ENCODE measurements at regions not wholly inside any gene's neighbourhood (a gene's known extent, or its start where the extent isn't known, plus 50 kb on each side); places are given as distances from the start of the nearest gene placed in this dataset.

GRCh38 chr1:60560701-60561100 is 487.1 kb upstream of the C1orf87 start:
- H3K36me3 Mint-ChIP-seq (ENCODE audit: low read depth), result no peaks in the 10 kb centered on the region
- DNase-seq (no peak), ATAC-seq (no peak)
- H3K27me3 Mint-ChIP-seq, result peaks cover 6% of the 10 kb centered on the region
- H3K4me1 Mint-ChIP-seq, result no peaks in the 10 kb centered on the region
- H3K4me3 Mint-ChIP-seq, result no peak overlapping the region
- H3K9me3 ChIP-seq (ENCODE audit: control insufficient read depth, low read length, poor library complexity, severe bottlenecking), result peaks cover 3% of the 10 kb centered on the region
- H3K27ac Mint-ChIP-seq, result no peak overlapping the region

- Mint-ChIP-seq H3K4me1 (no peaks in the 10 kb centered on the region), H3K27me3 (no peaks in the 10 kb centered on the region), H3K36me3 (ENCODE audit: low read depth) (no peaks in the 10 kb centered on the region), H3K27ac (no peak overlapping the region), H3K4me3 (no peak overlapping the region)
- no peak for ATAC-seq
- no peak for DNase-seq
- peaks cover 3% of the 10 kb centered on the region for H3K9me3 ChIP-seq (ENCODE audit: control insufficient read depth, low read length, poor library complexity, severe bottlenecking)
Measured at GRCh38 chr1:60558236-60558635, 484.7 kb upstream of the C1orf87 start.

GRCh38 chr1:60553730-60554129 is 480.2 kb upstream of the C1orf87 start:
- DNase-seq (no peak), ATAC-seq (no peak)
- no peak overlapping the region for H3K4me3 Mint-ChIP-seq
- H3K27me3 Mint-ChIP-seq, result no peaks in the 10 kb centered on the region
- no peak overlapping the region for H3K27ac Mint-ChIP-seq
- no peaks in the 10 kb centered on the region for H3K4me1 Mint-ChIP-seq
- H3K9me3 ChIP-seq (ENCODE audit: control insufficient read depth, low read length, poor library complexity, severe bottlenecking), result no peaks in the 10 kb centered on the region
- H3K36me3 Mint-ChIP-seq (ENCODE audit: low read depth), result no peaks in the 10 kb centered on the region

GRCh38 chr1:60547821-60548220 is 474.3 kb upstream of the C1orf87 start:
- H3K4me1 Mint-ChIP-seq, result no peaks in the 10 kb centered on the region

GRCh38 chr1:60541831-60542532 is 468.4 kb upstream of the C1orf87 start:
- H3K4me1 Mint-ChIP-seq, result no peaks in the 10 kb centered on the region
- no peaks in the 10 kb centered on the region for H3K27me3 Mint-ChIP-seq
- no peaks in the 10 kb centered on the region for H3K36me3 Mint-ChIP-seq (ENCODE audit: low read depth)
- no peak overlapping the region for H3K4me3 Mint-ChIP-seq
- H3K9me3 ChIP-seq (ENCODE audit: control insufficient read depth, low read length, poor library complexity, severe bottlenecking), result no peaks in the 10 kb centered on the region
- ATAC-seq, result no peak
- H3K27ac Mint-ChIP-seq, result no peak overlapping the region
- DNase-seq, result no peak

More at GRCh38 chr1:60547821-60548220, 474.3 kb upstream of the C1orf87 start:
- no peak overlapping the region for H3K27ac Mint-ChIP-seq
- no peak overlapping the region for H3K4me3 Mint-ChIP-seq
- no peaks in the 10 kb centered on the region for H3K9me3 ChIP-seq (ENCODE audit: control insufficient read depth, low read length, poor library complexity, severe bottlenecking)
- H3K27me3 Mint-ChIP-seq, result no peaks in the 10 kb centered on the region
- ATAC-seq (no peak), DNase-seq (no peak)
- no peaks in the 10 kb centered on the region for H3K36me3 Mint-ChIP-seq (ENCODE audit: low read depth)

GRCh38 chr1:60540141-60540540 is 466.6 kb upstream of the C1orf87 start:
- Mint-ChIP-seq H3K27ac (no peak overlapping the region), H3K27me3 (no peaks in the 10 kb centered on the region), H3K4me3 (no peak overlapping the region), H3K36me3 (ENCODE audit: low read depth) (no peaks in the 10 kb centered on the region), H3K4me1 (no peaks in the 10 kb centered on the region)
- no peaks in the 10 kb centered on the region for H3K9me3 ChIP-seq (ENCODE audit: control insufficient read depth, low read length, poor library complexity, severe bottlenecking)
- DNase-seq, result no peak
- no peak for ATAC-seq

GRCh38 chr1:60535713-60536112 is 462.1 kb upstream of the C1orf87 start:
- Mint-ChIP-seq H3K4me3 (no peak overlapping the region), H3K27ac (no peak overlapping the region), H3K36me3 (ENCODE audit: low read depth) (no peaks in the 10 kb centered on the region), H3K4me1 (no peaks in the 10 kb centered on the region), H3K27me3 (no peaks in the 10 kb centered on the region)
- ATAC-seq (no peak), DNase-seq (no peak)
- H3K9me3 ChIP-seq (ENCODE audit: control insufficient read depth, low read length, poor library complexity, severe bottlenecking), result no peaks in the 10 kb centered on the region

- no peaks in the 10 kb centered on the region for H3K9me3 ChIP-seq (ENCODE audit: control insufficient read depth, low read length, poor library complexity, severe bottlenecking)
- H3K27me3 Mint-ChIP-seq, result no peaks in the 10 kb centered on the region
- ATAC-seq (no peak), DNase-seq (no peak)
- H3K4me1 Mint-ChIP-seq, result no peaks in the 10 kb centered on the region
- no peak overlapping the region for H3K27ac Mint-ChIP-seq
- H3K36me3 Mint-ChIP-seq (ENCODE audit: low read depth), result no peaks in the 10 kb centered on the region
- no peak overlapping the region for H3K4me3 Mint-ChIP-seq
Measured at GRCh38 chr1:60527567-60527966, 454.0 kb upstream of the C1orf87 start.

GRCh38 chr1:60516996-60517395 is 443.4 kb upstream of the C1orf87 start:
- Mint-ChIP-seq H3K4me1 (no peaks in the 10 kb centered on the region), H3K36me3 (ENCODE audit: low read depth) (no peaks in the 10 kb centered on the region), H3K4me3 (no peak overlapping the region), H3K27me3 (no peaks in the 10 kb centered on the region), H3K27ac (no peak overlapping the region)
- no peaks in the 10 kb centered on the region for H3K9me3 ChIP-seq (ENCODE audit: control insufficient read depth, low read length, poor library complexity, severe bottlenecking)
- ATAC-seq (no peak), DNase-seq (no peak)

- Mint-ChIP-seq H3K4me3 (no peak overlapping the region), H3K4me1 (no peaks in the 10 kb centered on the region), H3K27ac (no peak overlapping the region), H3K27me3 (no peaks in the 10 kb centered on the region), H3K36me3 (ENCODE audit: low read depth) (no peaks in the 10 kb centered on the region)
- no peaks in the 10 kb centered on the region for H3K9me3 ChIP-seq (ENCODE audit: control insufficient read depth, low read length, poor library complexity, severe bottlenecking)
- DNase-seq (no peak), ATAC-seq (no peak)
Measured at GRCh38 chr1:60510162-60510561, 436.6 kb upstream of the C1orf87 start.

GRCh38 chr1:60504206-60504840 is 430.8 kb upstream of the C1orf87 start:
- H3K9me3 ChIP-seq (ENCODE audit: control insufficient read depth, low read length, poor library complexity, severe bottlenecking), result no peaks in the 10 kb centered on the region
- Mint-ChIP-seq H3K36me3 (ENCODE audit: low read depth) (no peaks in the 10 kb centered on the region), H3K4me1 (no peaks in the 10 kb centered on the region), H3K27ac (no peak overlapping the region), H3K4me3 (no peak overlapping the region), H3K27me3 (no peaks in the 10 kb centered on the region)
- ATAC-seq (no peak), DNase-seq (no peak)

- H3K36me3 Mint-ChIP-seq (ENCODE audit: low read depth), result no peaks in the 10 kb centered on the region
- no peak overlapping the region for H3K4me3 Mint-ChIP-seq
- no peaks in the 10 kb centered on the region for H3K9me3 ChIP-seq (ENCODE audit: control insufficient read depth, low read length, poor library complexity, severe bottlenecking)
- no peaks in the 10 kb centered on the region for H3K4me1 Mint-ChIP-seq
- H3K27me3 Mint-ChIP-seq, result no peaks in the 10 kb centered on the region
- no peak overlapping the region for H3K27ac Mint-ChIP-seq
- DNase-seq (no peak), ATAC-seq (no peak)
Measured at GRCh38 chr1:60503266-60503925, 429.8 kb upstream of the C1orf87 start.

GRCh38 chr1:60502506-60502905 is 428.9 kb upstream of the C1orf87 start:
- no peaks in the 10 kb centered on the region for H3K36me3 Mint-ChIP-seq (ENCODE audit: low read depth)
- H3K4me1 Mint-ChIP-seq, result no peaks in the 10 kb centered on the region
- no peak overlapping the region for H3K27ac Mint-ChIP-seq
- H3K27me3 Mint-ChIP-seq, result no peaks in the 10 kb centered on the region
- DNase-seq (no peak), ATAC-seq (no peak)
- H3K4me3 Mint-ChIP-seq, result no peak overlapping the region
- H3K9me3 ChIP-seq (ENCODE audit: control insufficient read depth, low read length, poor library complexity, severe bottlenecking), result no peaks in the 10 kb centered on the region

All from T-helper 17 cell (primary cell).